ENCODE measurements at regions not wholly inside any gene's neighbourhood (a gene's known extent, or its start where the extent isn't known, plus 50 kb on each side); places are given as distances from the start of the nearest gene placed in this dataset.

DNA sequence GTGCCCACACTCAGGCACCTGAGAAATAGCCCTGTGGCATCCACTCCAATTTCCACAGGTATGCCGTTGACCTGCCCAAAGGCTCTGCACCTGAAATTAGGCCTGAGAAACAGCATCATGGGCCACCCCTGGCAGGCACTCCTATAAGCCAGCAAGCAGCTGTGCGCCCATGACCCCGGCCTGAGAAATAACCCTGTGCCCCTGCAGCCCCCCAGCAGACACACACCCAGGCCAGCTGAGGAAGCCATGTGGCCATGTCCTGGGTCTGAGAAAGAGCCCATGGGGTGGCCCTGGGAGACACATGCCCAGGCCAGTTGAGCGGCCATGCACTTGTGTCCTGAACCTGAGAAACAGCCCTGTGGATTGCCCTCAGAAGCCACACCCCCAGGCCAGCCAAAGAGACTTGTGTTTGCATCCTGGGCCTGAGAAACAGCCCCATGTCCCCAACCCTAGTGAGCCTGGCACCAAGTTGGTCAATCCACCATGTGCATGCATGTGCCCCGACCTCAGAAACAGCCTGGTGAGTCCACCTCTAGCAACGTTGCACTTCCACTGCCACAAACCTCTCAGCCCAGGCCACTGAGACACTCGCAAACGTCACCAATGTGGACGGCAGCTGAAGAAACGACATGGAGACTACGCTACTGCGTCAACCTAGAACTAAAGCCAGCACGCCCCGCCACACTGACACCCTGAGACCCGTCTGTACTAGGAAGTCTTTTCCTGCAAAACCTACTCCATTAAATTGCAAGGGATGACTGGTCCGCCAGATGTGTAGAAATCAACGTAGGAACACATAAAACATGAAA lies 411.9 kb downstream of the TMEM121 start:
- Histone ChIP-seq H2AFZ (ENCODE audit: low read length) (no peak overlapping the region), H3K79me2 (ENCODE audit: insufficient read depth, low read length) (no peaks in the 10 kb centered on the region), H3K4me2 (ENCODE audit: low read depth, low read length) (no peak overlapping the region), H3K9ac (ENCODE audit: insufficient read depth, low read depth, low read length) (no peak overlapping the region), H3K4me1 (ENCODE audit: insufficient read depth, low read length) (peaks cover under 1% of the 10 kb centered on the region), H4K20me1 (ENCODE audit: insufficient read depth, low read length) (no peaks in the 10 kb centered on the region), H3K36me3 (replicated peaks in 1 of 2; ENCODE audit: control insufficient read depth in 1 of 2, insufficient read depth in 2 of 2, low read length in 2 of 2) (no peaks in the 10 kb centered on the region), H3K27ac (ENCODE audit: extremely low read length, insufficient read depth, low read length) (no peak overlapping the region), H3K4me3 (replicated peaks in 1 of 3; ENCODE audit: insufficient read depth in 1 of 3, low read depth in 2 of 3, low read length in 3 of 3) (no peak overlapping the region), H3K27me3 (ENCODE audit: control insufficient read depth in 1 of 2, insufficient read depth in 2 of 2, low read length in 2 of 2) (peaks cover 1 to 3% of the 10 kb centered on the region in 2 experiments; a peak in 2 of 5 replicates), H3K9me3 (ENCODE audit: low read length) (peaks cover 16% of the 10 kb centered on the region; the same call in 1 of the 2 replicates)
- ChIA-PET POLR2A (no interaction called here), CTCF (ENCODE audit: low intra/inter-chr PET ratio, low total read pairs) (no interaction called here)
- FAIRE-seq (no peak), ATAC-seq (no peak), DNase-seq (ENCODE audit: low spot score) (no peak)
- 41% methylated on average over 13 of the region's 17 CpGs for WGBS (ENCODE audit: low lambda C conversion rate)
- TF ChIP-seq ZBTB1 (CRISPR knock-in tag; IDR thresholded peaks at IDR 0.05; ENCODE audit: borderline replicate concordance) (no peak), RBM22 (optimal IDR thresholded peaks at IDR 0.05; ENCODE audit: low read length) (no peak), PAX8 (CRISPR knock-in tag; IDR thresholded peaks at IDR 0.05; ENCODE audit: borderline replicate concordance) (no peak), TEAD2 (CRISPR knock-in tag; IDR thresholded peaks at IDR 0.05) (no peak), ZNF839 (CRISPR knock-in tag; IDR thresholded peaks at IDR 0.05; ENCODE audit: borderline replicate concordance) (no peak), ZFP91 (CRISPR knock-in tag; IDR thresholded peaks at IDR 0.05; ENCODE audit: borderline replicate concordance) (no peak), HNRNPL (IDR thresholded peaks at IDR 0.05; ENCODE audit: low read depth, low read length) (no peak), ZNF746 (CRISPR knock-in tag; IDR thresholded peaks at IDR 0.05) (no peak), ZNF546 (CRISPR knock-in tag; conservative IDR thresholded peaks at IDR 0.05) (no peak), ATAD3A (CRISPR knock-in tag; IDR thresholded peaks at IDR 0.05) (no peak), NCOR1 (IDR thresholded peaks at IDR 0.05; ENCODE audit: borderline replicate concordance, low read length) (no peak), ETV5 (CRISPR knock-in tag; IDR thresholded peaks at IDR 0.05; ENCODE audit: borderline replicate concordance) (no peak), LRRFIP1 (CRISPR knock-in tag; conservative IDR thresholded peaks at IDR 0.05) (no peak), ZNF263 (CRISPR knock-in tag; IDR thresholded peaks at IDR 0.05) (no peak), STAT5B (CRISPR knock-in tag; IDR thresholded peaks at IDR 0.05) (no peak), SRSF1 (optimal IDR thresholded peaks at IDR 0.05; ENCODE audit: low read depth, low read length) (no peak), PLSCR1 (CRISPR knock-in tag; IDR thresholded peaks at IDR 0.05; ENCODE audit: borderline replicate concordance) (no peak), SMC3 (IDR thresholded peaks at IDR 0.05; ENCODE audit: low read length) (no peak), PHB2 (IDR thresholded peaks at IDR 0.05; ENCODE audit: partially characterized antibody) (no peak)
- intact Hi-C loops (cut with micrococcal nuclease; ENCODE audit: unreplicated experiment) (no loop called here), in situ Hi-C loops (cut with HindIII; ENCODE audit: extremely low pct_ligation_motif_present, low pct_unique_long_range_greater_than_20kb) (no loop called here)
- BruUV-seq (replicated peaks) = no TSS peak

Measured in HepG2 (cell line).